IMR-90 (cell line): ENCODE measurements at regions not wholly inside any gene's neighbourhood (a gene's known extent, or its start where the extent isn't known, plus 50 kb on each side); places are given as distances from the start of the nearest gene placed in this dataset.

Experiments used
- ATAC-seq: fragments of 200-7000 bp; cut with Tn5 transposase; 2 replicates; pipeline ENCODE4 v1.9.1; 2020; ENCODE audit warnings: low read depth, mild to moderate bottlenecking, moderate library complexity
- BruUV-seq: library from RNA; stranded (reverse); fragments of 400-500 nt; replicated peaks from 2 replicates; lab custom pipeline; 2021; lab: Mats Ljungman, UMichigan
- CTCF ChIA-PET: fragments of 300-600 bp; formaldehyde crosslinking; extraction: SDS; loops from one replicate; lab custom pipeline; 2021; ENCODE audit warnings: antibody characterized with exemption; lab: Yijun Ruan, JAX
- POLR2A ChIA-PET: fragments of 300-600 bp; sonication (Branson Sonifier 250); formaldehyde crosslinking; loops from one replicate; lab custom pipeline; 2022; ENCODE audit warnings: antibody characterized with exemption; ENCODE audit not compliant: unreplicated experiment; lab: Charles Lee
- DNase-seq: peaks from one replicate; pipeline ENCODE4 v3.0.0; 2013
- H2AFZ ChIP-seq: replicated peaks from 2 replicates; pipeline ENCODE3; 2013; ENCODE audit warnings: low read length, mild to moderate bottlenecking; ENCODE audit not compliant: poor library complexity
- H2AK5ac ChIP-seq: 2 replicates; pipeline ENCODE4 v1.6.1; 2013; ENCODE audit warnings: low read depth, low read length, inconsistent platforms
- H2AK9ac ChIP-seq: replicated peaks from 2 replicates; pipeline ENCODE3; 2013; ENCODE audit warnings: mild to moderate bottlenecking, low read depth, low read length, moderate library complexity; ENCODE audit not compliant: poor library complexity
- H2BK120ac ChIP-seq: 2 replicates; pipeline ENCODE4 v1.6.1; 2013; ENCODE audit warnings: low read depth, low read length, inconsistent platforms
- H2BK15ac ChIP-seq: 3 replicates; pipeline ENCODE4 v1.6.1; 2013; ENCODE audit warnings: low read depth, low read length, inconsistent platforms
- H2BK20ac ChIP-seq: 2 replicates; pipeline ENCODE4 v1.6.1; 2013; ENCODE audit warnings: low read depth, mild to moderate bottlenecking, inconsistent platforms, low read length, moderate library complexity
- H2BK5ac ChIP-seq: 2 replicates; pipeline ENCODE4 v1.6.1; 2013; ENCODE audit warnings: mild to moderate bottlenecking, low read depth, low read length, inconsistent platforms; ENCODE audit not compliant: poor library complexity, severe bottlenecking
- H3K14ac ChIP-seq: replicated peaks from 2 replicates; pipeline ENCODE4 v1.6.1; 2013; ENCODE audit warnings: low read depth, low read length, inconsistent platforms
- H3K18ac ChIP-seq: 2 replicates; pipeline ENCODE4 v1.6.1; 2013; ENCODE audit warnings: low read depth, low read length, control low read depth
- H3K23ac ChIP-seq: 2 replicates; pipeline ENCODE4 v1.6.1; 2013; ENCODE audit warnings: low read depth, low read length, inconsistent platforms
- H3K27ac ChIP-seq: 2 replicates; pipeline ENCODE4 v1.5.1; 2013; ENCODE audit warnings: mild to moderate bottlenecking, control low read depth, low read length; ENCODE audit not compliant: insufficient read depth
- H3K27me3 ChIP-seq: 2 replicates; pipeline ENCODE4 v1.6.1; 2013; ENCODE audit warnings: low read length; ENCODE audit not compliant: control insufficient read depth, insufficient read depth
- H3K36me3 ChIP-seq: 2 replicates; pipeline ENCODE4 v1.6.1; 2013; ENCODE audit warnings: low read length, mixed read lengths; ENCODE audit not compliant: control insufficient read depth, insufficient read depth
- H3K4ac ChIP-seq: 2 replicates; pipeline ENCODE4 v1.6.1; 2013; ENCODE audit warnings: low read depth, low read length, inconsistent platforms
- H3K4me1 ChIP-seq: 2 replicates; pipeline ENCODE4 v1.6.1; 2013; ENCODE audit warnings: low read length, mixed read lengths; ENCODE audit not compliant: control insufficient read depth, insufficient read depth
- H3K4me2 ChIP-seq: 2 replicates; pipeline ENCODE4 v1.6.1; 2013; ENCODE audit warnings: low read depth, mild to moderate bottlenecking, control low read depth, low read length, moderate library complexity
- H3K4me3 ChIP-seq: 2 replicates; pipeline ENCODE4 v1.5.1; 2013; ENCODE audit warnings: low read depth, mild to moderate bottlenecking, control low read depth, low read length, moderate library complexity; ENCODE audit not compliant: insufficient read depth
- H3K56ac ChIP-seq: 2 replicates; pipeline ENCODE4 v1.6.1; 2013; ENCODE audit warnings: low read length, inconsistent platforms; ENCODE audit not compliant: insufficient read depth; ENCODE audit errors: extremely low read depth
- H3K79me1 ChIP-seq, 2 experiments: 2 replicates each; pipeline ENCODE4 v1.6.1; 2013; ENCODE audit warnings: low read length in 2 of 2, inconsistent platforms in 1 of 2, low read depth in 1 of 2
- H3K9ac ChIP-seq: 2 replicates; pipeline ENCODE4 v1.6.1; 2013; ENCODE audit warnings: low read depth, low read length, control low read depth
- H3K9me1 ChIP-seq: 2 replicates; pipeline ENCODE4 v1.6.1; 2013; ENCODE audit warnings: low read length, inconsistent platforms; ENCODE audit not compliant: insufficient read depth
- H3K9me3 ChIP-seq: 2 replicates; pipeline ENCODE4 v1.6.1; 2013; ENCODE audit warnings: low read length; ENCODE audit not compliant: control insufficient read depth, insufficient read depth
- H4K20me1 ChIP-seq: 2 replicates; pipeline ENCODE4 v1.6.1; 2013; ENCODE audit warnings: low read length, inconsistent platforms; ENCODE audit not compliant: insufficient read depth
- H4K5ac ChIP-seq: 2 replicates; pipeline ENCODE4 v1.6.1; 2013; ENCODE audit warnings: mild to moderate bottlenecking, low read depth, low read length, control low read depth
- H4K8ac ChIP-seq, 2 experiments: 2 replicates each; pipeline ENCODE4 v1.6.1; 2013; ENCODE audit warnings: low read depth in 2 of 2, low read length in 2 of 2, control low read depth in 1 of 2, inconsistent platforms in 1 of 2
- H4K91ac ChIP-seq: 2 replicates; pipeline ENCODE4 v1.6.1; 2013; ENCODE audit warnings: low read depth, low read length, inconsistent platforms; ENCODE audit not compliant: insufficient read depth
- CTCF ChIP-seq: conservative IDR thresholded peaks from 2 replicates; pipeline ENCODE4 v1.5.1; 2012; ENCODE audit warnings: mild to moderate bottlenecking, low read depth, low read length, improper control_type of control experiment
- MXI1 ChIP-seq: IDR thresholded peaks from 2 replicates; pipeline ENCODE4 v1.6.1; 2012; ENCODE audit warnings: low read depth, mild to moderate bottlenecking, low read length, moderate library complexity, borderline replicate concordance
- RAD21 ChIP-seq: IDR thresholded peaks from 2 replicates; pipeline ENCODE4 v1.6.1; 2012; ENCODE audit warnings: low read length, improper control_type of control experiment
- RFX5 ChIP-seq: IDR thresholded peaks from 2 replicates; pipeline ENCODE4 v1.8.0; 2012; ENCODE audit warnings: low read depth, mild to moderate bottlenecking, low read length, moderate library complexity
- SMC3 ChIP-seq: fragments of 150-350 bp; IDR thresholded peaks from 2 replicates; pipeline ENCODE4 v1.6.1; 2016; ENCODE audit warnings: low read depth, mild to moderate bottlenecking, antibody characterized with exemption, low read length, moderate library complexity
- WGBS, 2 experiments: methylation state at CpG; one replicate each; pipeline versions ENCODE4 v1.1.5 to v1.1.7; 2013; ENCODE audit warnings: missing lambda C conversion rate in 2 of 2; ENCODE audit not compliant: insufficient read length in 1 of 2; ENCODE audit errors: extremely low coverage in 2 of 2; 5-methylcytosine and 5-hydroxymethylcytosine counted together
- dilution Hi-C: fragments of 300-500 bp; cut with HindIII; formaldehyde crosslinking; loops from one replicate; pipeline ENCODE4 v1.14.3; 2018; ENCODE audit warnings: low sequenced_read_pairs; ENCODE audit not compliant: unreplicated experiment
- in situ Hi-C: fragments of 300-500 bp; cut with MboI; formaldehyde crosslinking; loops from 3 replicates; pipeline ENCODE4 v1.14.3; 2019; ENCODE audit warnings: low sequenced_read_pairs, inconsistent platforms, mixed read lengths
- intact Hi-C: fragments of 100-400 bp; cut with micrococcal nuclease; formaldehyde crosslinking; loops from 2 replicates; pipeline ENCODE4 v1.10.0; 2022

- Histone ChIP-seq H3K23ac (no peak overlapping the region), H3K56ac (no peak overlapping the region), H2AK5ac (no peak overlapping the region), H3K27me3 (peaks cover 14% of the 10 kb centered on the region), H3K9me3 (no peaks in the 10 kb centered on the region), H3K27ac (no peak overlapping the region), H3K14ac (no peak overlapping the region), H2AFZ (no peak overlapping the region), H3K18ac (no peak overlapping the region), H2BK20ac (no peak overlapping the region), H4K5ac (no peak overlapping the region), H3K36me3 (no peaks in the 10 kb centered on the region), H3K79me1 (no peaks in the 10 kb centered on the region), H2BK15ac (no peak overlapping the region), H2BK5ac (no peak overlapping the region), H3K4me3 (no peak overlapping the region), H4K91ac (no peak overlapping the region), H3K9me1 (no peaks in the 10 kb centered on the region), H4K8ac (no peak overlapping the region), H3K4me1 (no peaks in the 10 kb centered on the region), H4K20me1 (no peaks in the 10 kb centered on the region), H2BK120ac (no peak overlapping the region), H2AK9ac (no peak overlapping the region), H3K4me2 (no peak overlapping the region), H3K4ac (no peak overlapping the region), H3K9ac (no peak overlapping the region)
- no peak for ATAC-seq
- WGBS, 2 experiments: no CpG with 5 or more reads among the region's 4 CpGs
- no TSS peak for BruUV-seq
- POLR2A ChIA-PET: no interaction called here
- DNase-seq: peak; percentile 22
- peak; percentile 34 for TF ChIP-seq CTCF
- TF ChIP-seq MXI1: no peak
- peak; percentile 26; the same call in 1 of the 2 replicates for TF ChIP-seq RAD21
- peak; percentile 22; the same call in 1 of the 2 replicates for TF ChIP-seq SMC3
- TF ChIP-seq RFX5: no peak
- in situ Hi-C loops (no loop called here), intact Hi-C loops (loop anchor here (2.0 kb wide), 1 partner anchor 212 kb away; no protein-coding TSS in a partner anchor), dilution Hi-C loops (no loop called here)
- CTCF ChIA-PET: interaction anchor here (0.5 to 1.3 kb wide), 3 partner anchors 25 to 253 kb away, joined by 3 to 5 read pairs (median 3); no protein-coding TSS in a partner anchor
These were observed 161.2 kb downstream of the MINAR1 start for GRCh38 chr15:79593119-79593869.
